ENCODE measurements at regions not wholly inside any gene's neighbourhood (a gene's known extent, or its start where the extent isn't known, plus 50 kb on each side); places are given as distances from the start of the nearest gene placed in this dataset.

DNA sequence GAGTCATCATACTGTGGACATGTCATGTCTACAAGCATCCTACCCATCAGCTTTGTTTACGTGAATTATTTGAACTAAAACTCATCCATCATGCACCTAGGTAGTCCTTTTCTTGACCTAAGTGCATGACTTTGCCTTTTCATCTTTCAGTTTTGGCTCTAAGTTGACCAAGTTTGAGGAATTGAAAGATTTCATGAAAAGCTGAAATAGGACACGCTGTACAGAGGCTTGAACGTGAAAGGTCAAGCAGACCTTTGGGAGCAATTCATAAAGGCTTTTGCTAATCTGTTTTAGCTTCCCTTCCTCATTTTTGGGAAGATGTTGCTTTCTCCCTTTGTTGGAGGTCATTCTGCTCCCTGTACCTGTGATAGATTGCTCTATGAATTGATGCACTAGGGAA lies 55.1 kb upstream of the MLIP start:
- TF ChIP-seq EP300 (IDR thresholded peaks at IDR 0.05), result no peak
- no peak for TF ChIP-seq POLR2A (IDR thresholded peaks at IDR 0.05)
- TF ChIP-seq, protein P1, sequence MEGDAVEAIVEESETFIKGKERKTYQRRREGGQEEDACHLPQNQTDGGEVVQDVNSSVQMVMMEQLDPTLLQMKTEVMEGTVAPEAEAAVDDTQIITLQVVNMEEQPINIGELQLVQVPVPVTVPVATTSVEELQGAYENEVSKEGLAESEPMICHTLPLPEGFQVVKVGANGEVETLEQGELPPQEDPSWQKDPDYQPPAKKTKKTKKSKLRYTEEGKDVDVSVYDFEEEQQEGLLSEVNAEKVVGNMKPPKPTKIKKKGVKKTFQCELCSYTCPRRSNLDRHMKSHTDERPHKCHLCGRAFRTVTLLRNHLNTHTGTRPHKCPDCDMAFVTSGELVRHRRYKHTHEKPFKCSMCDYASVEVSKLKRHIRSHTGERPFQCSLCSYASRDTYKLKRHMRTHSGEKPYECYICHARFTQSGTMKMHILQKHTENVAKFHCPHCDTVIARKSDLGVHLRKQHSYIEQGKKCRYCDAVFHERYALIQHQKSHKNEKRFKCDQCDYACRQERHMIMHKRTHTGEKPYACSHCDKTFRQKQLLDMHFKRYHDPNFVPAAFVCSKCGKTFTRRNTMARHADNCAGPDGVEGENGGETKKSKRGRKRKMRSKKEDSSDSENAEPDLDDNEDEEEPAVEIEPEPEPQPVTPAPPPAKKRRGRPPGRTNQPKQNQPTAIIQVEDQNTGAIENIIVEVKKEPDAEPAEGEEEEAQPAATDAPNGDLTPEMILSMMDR (IDR thresholded peaks at IDR 0.05), result no peak
- no peak for TF ChIP-seq POLR2AphosphoS5 (IDR thresholded peaks at IDR 0.05)
